AG10803 (cell line): ENCODE measurements at regions not wholly inside any gene's neighbourhood (a gene's known extent, or its start where the extent isn't known, plus 50 kb on each side); places are given as distances from the start of the nearest gene placed in this dataset.

Experiments
- DNase-seq: peaks from one replicate; pipeline ENCODE4 v3.0.0; 2010; ENCODE audit warnings: low read depth
- H3K4me3 ChIP-seq: 2 replicates; pipeline ENCODE4 v1.5.1; 2011; ENCODE audit warnings: mild to moderate bottlenecking, low read length, control low read depth
- TF ChIP-seq, protein P1 (sequence below): conservative IDR thresholded peaks from 2 replicates; pipeline ENCODE4 v1.5.1; 2011; ENCODE audit warnings: mild to moderate bottlenecking, low read length, control low read depth, inconsistent platforms

DNA sequence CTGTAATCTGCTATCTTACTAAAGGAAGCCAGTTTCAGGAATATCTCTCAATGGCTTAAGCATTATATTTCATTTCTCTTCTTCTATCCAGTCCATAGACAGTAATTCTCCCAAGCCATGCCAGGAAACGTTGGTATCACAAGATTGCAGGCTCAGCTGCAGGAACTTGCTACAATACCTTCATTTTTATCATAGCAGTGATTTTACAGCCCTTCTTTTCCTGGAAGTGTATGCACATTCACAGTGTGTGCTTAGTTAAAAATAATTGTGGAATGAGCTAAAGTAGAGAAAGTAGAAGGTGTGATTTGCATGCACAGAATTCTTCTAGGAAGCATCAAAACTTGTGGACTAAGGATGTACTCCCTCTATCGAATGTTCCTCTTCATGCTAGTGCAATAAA, 647.2 kb upstream of the PTBP2 start:
- no peak for DNase-seq
- H3K4me3 ChIP-seq, result no peak overlapping the region
- TF ChIP-seq, protein P1, sequence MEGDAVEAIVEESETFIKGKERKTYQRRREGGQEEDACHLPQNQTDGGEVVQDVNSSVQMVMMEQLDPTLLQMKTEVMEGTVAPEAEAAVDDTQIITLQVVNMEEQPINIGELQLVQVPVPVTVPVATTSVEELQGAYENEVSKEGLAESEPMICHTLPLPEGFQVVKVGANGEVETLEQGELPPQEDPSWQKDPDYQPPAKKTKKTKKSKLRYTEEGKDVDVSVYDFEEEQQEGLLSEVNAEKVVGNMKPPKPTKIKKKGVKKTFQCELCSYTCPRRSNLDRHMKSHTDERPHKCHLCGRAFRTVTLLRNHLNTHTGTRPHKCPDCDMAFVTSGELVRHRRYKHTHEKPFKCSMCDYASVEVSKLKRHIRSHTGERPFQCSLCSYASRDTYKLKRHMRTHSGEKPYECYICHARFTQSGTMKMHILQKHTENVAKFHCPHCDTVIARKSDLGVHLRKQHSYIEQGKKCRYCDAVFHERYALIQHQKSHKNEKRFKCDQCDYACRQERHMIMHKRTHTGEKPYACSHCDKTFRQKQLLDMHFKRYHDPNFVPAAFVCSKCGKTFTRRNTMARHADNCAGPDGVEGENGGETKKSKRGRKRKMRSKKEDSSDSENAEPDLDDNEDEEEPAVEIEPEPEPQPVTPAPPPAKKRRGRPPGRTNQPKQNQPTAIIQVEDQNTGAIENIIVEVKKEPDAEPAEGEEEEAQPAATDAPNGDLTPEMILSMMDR, result no peak

DNA sequence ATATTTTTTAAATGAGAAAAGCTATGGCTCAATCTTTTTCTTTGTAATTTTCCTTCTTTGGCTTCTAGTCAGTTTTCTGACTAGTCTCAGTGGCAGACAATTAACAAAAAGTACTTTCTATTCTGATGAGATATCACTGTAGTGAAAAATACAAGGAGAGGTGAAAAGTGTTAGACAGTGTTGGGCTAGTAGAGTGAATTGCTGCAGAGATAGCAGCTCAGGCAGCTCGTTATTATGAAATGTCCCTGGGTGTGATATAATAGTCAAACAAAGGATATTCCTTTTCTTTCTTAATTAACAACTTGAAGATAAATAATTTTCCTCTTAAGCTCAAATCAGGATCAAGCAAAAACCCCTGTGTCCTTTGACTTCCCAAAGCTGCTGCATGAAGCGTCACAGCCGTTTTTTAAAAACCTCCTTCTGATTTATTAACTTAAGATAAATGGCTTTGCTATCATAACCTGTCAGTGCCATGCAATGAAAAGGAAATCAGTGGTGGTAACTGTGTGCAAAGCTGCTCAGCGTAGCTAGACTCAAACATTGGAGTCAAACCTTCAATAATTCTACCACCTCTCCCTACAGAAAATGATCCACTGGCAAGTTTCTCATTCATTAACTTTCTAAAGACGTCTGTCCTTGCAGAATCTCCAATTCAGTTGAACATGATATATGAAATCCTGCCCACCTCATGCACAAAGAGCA, 646.6 kb upstream of the PTBP2 start:
- TF ChIP-seq, protein P1, result no peak
- DNase-seq, result no peak

DNA sequence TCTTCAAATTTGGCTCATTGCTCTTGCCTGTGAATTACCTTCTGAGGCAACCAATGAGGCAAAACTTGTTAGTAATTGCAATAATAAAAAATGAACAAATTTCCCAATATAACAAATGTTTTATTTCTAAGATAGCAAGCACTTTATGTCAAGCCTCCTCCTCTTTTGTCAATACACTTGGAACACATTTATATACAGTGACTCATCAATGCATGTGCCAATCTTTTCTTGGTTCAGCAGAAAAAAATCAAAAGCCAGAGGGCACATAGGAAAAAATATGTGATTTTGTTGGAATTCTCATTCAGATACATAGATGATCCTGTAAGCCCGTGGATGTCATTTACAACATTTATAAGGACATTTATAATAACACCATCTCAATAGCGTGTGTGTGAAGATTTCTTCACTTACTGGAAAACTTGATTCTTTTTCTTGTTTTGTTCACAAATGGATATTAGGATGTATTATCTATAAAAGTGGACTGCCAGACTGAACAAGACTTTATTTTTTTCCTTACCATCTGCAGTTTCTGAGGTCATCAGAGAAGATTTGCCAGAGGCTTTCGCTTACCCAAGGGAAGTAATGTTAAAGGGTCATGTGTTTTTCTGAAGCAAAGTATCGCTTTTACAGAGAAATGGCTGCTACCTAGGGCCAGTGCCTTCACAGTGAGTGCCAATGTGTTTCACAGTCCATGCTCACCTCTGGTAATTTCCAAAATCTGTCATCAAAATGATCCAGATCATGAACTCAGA, 645.7 kb upstream of the PTBP2 start:
- no peak for DNase-seq
- TF ChIP-seq, protein P1, result no peak
- H3K4me3 ChIP-seq, result no peak overlapping the region

More for the DNA sequence above, 646.6 kb upstream of the PTBP2 start:
- no peak overlapping the region for H3K4me3 ChIP-seq

DNA sequence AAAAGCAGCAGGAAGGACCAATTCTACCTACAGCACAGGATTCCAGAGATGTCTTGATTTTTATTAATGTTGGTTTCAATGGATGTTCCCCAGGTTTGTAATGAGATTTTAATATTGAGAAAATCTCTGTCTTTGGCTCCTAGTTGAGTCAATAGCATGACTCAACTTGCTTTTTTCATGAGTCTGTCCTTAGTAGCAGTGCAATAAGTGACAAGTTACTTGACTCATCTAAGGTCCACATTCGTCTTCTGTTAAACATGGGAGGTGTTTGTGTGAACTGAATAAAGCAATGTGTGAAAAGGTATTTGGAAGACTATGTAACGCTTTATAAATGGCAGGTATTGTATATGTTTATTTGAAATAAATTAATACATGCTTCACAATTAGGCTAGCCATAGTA, 645.0 kb upstream of the PTBP2 start:
- no peak for DNase-seq
- TF ChIP-seq, protein P1, result no peak
- H3K4me3 ChIP-seq, result no peak overlapping the region

DNA sequence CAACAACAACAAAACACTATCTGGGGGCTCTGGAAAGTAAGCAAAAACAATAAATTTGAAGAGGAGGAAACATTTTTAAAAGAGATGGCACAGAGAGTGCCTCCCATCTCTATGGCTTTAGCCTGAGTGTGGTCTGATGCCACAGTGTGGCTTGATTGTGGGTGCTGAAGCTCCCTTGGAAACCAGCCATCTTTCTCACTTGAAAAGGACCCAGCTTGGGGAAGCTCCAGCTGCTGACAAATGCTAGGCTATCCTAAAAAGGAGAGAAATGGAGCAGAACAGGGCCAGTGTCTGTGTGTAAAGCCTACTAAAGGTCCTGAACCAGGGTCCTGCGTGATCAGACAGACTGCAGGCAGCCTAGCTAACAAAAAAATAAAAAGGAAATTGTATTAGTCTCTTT, 642.0 kb upstream of the PTBP2 start:
- no peak overlapping the region for H3K4me3 ChIP-seq
- no peak for DNase-seq
- TF ChIP-seq, protein P1, result no peak

DNA sequence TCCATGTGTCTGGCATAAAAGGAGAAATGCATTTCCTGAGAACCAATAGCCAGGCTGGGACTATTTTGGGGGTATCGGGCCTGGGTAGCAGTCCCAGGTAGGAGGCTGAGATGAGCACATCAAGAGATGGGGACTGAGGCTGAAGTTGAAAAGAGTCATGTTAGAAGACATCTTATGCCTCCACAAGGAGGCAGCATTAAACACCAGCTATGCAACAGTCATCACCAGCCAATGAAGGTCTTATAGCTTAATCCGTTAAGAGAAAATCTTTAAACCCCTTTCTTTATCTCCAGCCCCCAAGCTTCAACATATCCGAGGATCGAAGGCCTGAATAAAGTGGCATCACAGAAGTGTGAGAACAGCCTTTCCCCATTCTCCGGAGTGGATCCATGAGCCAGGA, 640.7 kb upstream of the PTBP2 start:
- TF ChIP-seq, protein P1, result peak; percentile 28
- peak; percentile 9 for DNase-seq
- H3K4me3 ChIP-seq, result no peak overlapping the region

DNA sequence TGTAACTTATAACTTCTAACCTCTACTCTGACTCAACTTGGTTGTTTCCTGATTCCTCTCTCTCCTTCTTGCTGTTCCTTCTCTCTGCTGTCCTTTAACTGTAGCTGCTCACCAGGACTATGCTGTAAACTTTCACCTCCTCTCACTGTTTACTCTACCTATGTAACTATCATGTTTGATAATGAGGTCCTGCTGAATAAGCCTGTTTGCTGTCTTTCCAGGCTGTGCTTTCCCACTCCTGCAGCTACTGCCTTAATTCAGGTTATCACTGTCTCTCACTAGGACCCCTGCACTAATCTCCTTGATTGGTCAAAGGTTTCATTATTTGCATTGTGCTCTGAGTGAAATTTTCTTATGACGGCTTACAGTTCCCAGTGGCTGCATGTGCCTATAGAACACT, 633.9 kb upstream of the PTBP2 start:
- no peak overlapping the region for H3K4me3 ChIP-seq
- TF ChIP-seq, protein P1, result no peak
- no peak for DNase-seq
